Left colon (tissue), 2 donors: ENCODE measurements at regions not wholly inside any gene's neighbourhood (a gene's known extent, or its start where the extent isn't known, plus 50 kb on each side); places are given as distances from the start of the nearest gene placed in this dataset.
"Not testable (repeated sequence)": the region's sequence is repeated elsewhere in the genome, so short reads cannot be mapped to it uniquely, and the experiment has no call there.

ENCODE experiments used
- ATAC-seq: fragments of 200-7000 bp; cut with Tn5 transposase; one replicate; pipeline ENCODE4 v1.9.1; 2020; ENCODE audit warnings: mild to moderate bottlenecking, moderate library complexity
- DNase-seq, 2 donors: peaks; one replicate each; pipeline ENCODE4 v3.0.0-alpha.2; 2020
- intact Hi-C, 2 donors: fragments of 100-400 bp; cut with DNase I in 1 of 2; cut with micrococcal nuclease in 1 of 2; formaldehyde crosslinking; loops; one replicate each; pipeline versions ENCODE4 v1.11.2 to v1.14.0; 2022; cut with DNase I, micrococcal nuclease
- donor health status: DM: no; HTN: no; CAD: no.
- donor health status: DM: yes; HTN: yes; CAD: no.

- intact Hi-C loops: no loop called here
- ATAC-seq (no peak), DNase-seq (no peak)
Observed at GRCh38 chr19:29154163-29154562, 58.8 kb downstream of the UQCRFS1 start.

- intact Hi-C loops: no loop called here
- ATAC-seq (no peak), DNase-seq (no peak)
Observed at GRCh38 chr19:29145756-29146155, 67.2 kb downstream of the UQCRFS1 start.

- ATAC-seq: no peak
- no peak for DNase-seq
- intact Hi-C loops: no loop called here
Observed at GRCh38 chr19:29143183-29143582, 69.8 kb downstream of the UQCRFS1 start.

- ATAC-seq (no peak), DNase-seq (no peak)
- intact Hi-C loops: no loop called here
Observed at GRCh38 chr19:29139227-29139626, 73.7 kb downstream of the UQCRFS1 start.

- DNase-seq, ATAC-seq, intact Hi-C loops: not testable (repeated sequence)
Observed at GRCh38 chr19:29138206-29138605, 74.7 kb downstream of the UQCRFS1 start.

GRCh38 chr19:29131456-29131855 is 81.5 kb downstream of the UQCRFS1 start:
- intact Hi-C loops: no loop called here
- no peak for ATAC-seq
- no peak for DNase-seq

GRCh38 chr19:29129148-29129547 is 83.8 kb downstream of the UQCRFS1 start:
- intact Hi-C loops: no loop called here
- DNase-seq (no peak), ATAC-seq (no peak)

GRCh38 chr19:29128203-29128602 is 84.7 kb downstream of the UQCRFS1 start:
- DNase-seq (no peak), ATAC-seq (no peak)
- intact Hi-C loops: no loop called here

GRCh38 chr19:29122185-29122584 is 90.8 kb downstream of the UQCRFS1 start:
- DNase-seq (no peak), ATAC-seq (no peak)
- intact Hi-C loops: no loop called here

GRCh38 chr19:29121684-29122083 is 91.3 kb downstream of the UQCRFS1 start:
- ATAC-seq: no peak
- no peak for DNase-seq
- intact Hi-C loops: no loop called here

GRCh38 chr19:29120466-29120865 is 92.5 kb downstream of the UQCRFS1 start:
- intact Hi-C loops: no loop called here
- no peak for ATAC-seq

GRCh38 chr19:29119590-29119989 is 93.4 kb downstream of the UQCRFS1 start:
- ATAC-seq: no peak
- no peak for DNase-seq
- intact Hi-C loops: no loop called here

More at GRCh38 chr19:29120466-29120865, 92.5 kb downstream of the UQCRFS1 start:
- no peak for DNase-seq

GRCh38 chr19:29118389-29118788 is 94.6 kb downstream of the UQCRFS1 start:
- ATAC-seq (no peak), DNase-seq (no peak)
- intact Hi-C loops: no loop called here

GRCh38 chr19:29117926-29118325 is 95.0 kb downstream of the UQCRFS1 start:
- intact Hi-C loops: no loop called here
- no peak for ATAC-seq
- no peak for DNase-seq

- intact Hi-C loops: no loop called here
- no peak for DNase-seq
- no peak for ATAC-seq
Observed at GRCh38 chr19:29115181-29115580, 97.8 kb downstream of the UQCRFS1 start.

GRCh38 chr19:29113838-29114237 is 99.1 kb downstream of the UQCRFS1 start:
- DNase-seq (no peak), ATAC-seq (no peak)
- intact Hi-C loops: no loop called here

GRCh38 chr19:29111576-29111975 is 101.4 kb downstream of the UQCRFS1 start:
- intact Hi-C loops: no loop called here
- no peak for ATAC-seq
- DNase-seq: no peak

- no peak for DNase-seq
- no peak for ATAC-seq
- intact Hi-C loops: no loop called here
Observed at GRCh38 chr19:29107831-29108230, 105.1 kb downstream of the UQCRFS1 start.

GRCh38 chr19:29106346-29106885 is 106.5 kb downstream of the UQCRFS1 start:
- no peak for DNase-seq
- no peak for ATAC-seq
- intact Hi-C loops: no loop called here

GRCh38 chr19:29105629-29106292 is 107.2 kb downstream of the UQCRFS1 start:
- intact Hi-C loops: no loop called here
- DNase-seq: no peak
- no peak for ATAC-seq

GRCh38 chr19:29104605-29105241 is 108.2 kb downstream of the UQCRFS1 start:
- ATAC-seq (no peak), DNase-seq (no peak)
- intact Hi-C loops: no loop called here
